Uterus (tissue), 3 donors: ENCODE measurements at regions not wholly inside any gene's neighbourhood (a gene's known extent, or its start where the extent isn't known, plus 50 kb on each side); places are given as distances from the start of the nearest gene placed in this dataset.

Experiments
- DNase-seq, 2 donors: peaks; one replicate each; pipeline ENCODE4 v3.0.0-alpha.2; 2019 to 2020
- H3K27ac ChIP-seq, 2 donors: fragments of 200-600 bp; sonication (generic); 1 replicate in 1 of 2; 2 replicates in 1 of 2; pipeline ENCODE4 v1.5.1; 2016 to 2018
- H3K27me3 ChIP-seq, 2 donors: fragments of 200-600 bp; sonication (generic); one replicate each; pipeline ENCODE4 v1.5.1; 2018 to 2019; ENCODE audit warnings: control low read depth in 1 of 2
- H3K36me3 ChIP-seq, 2 donors: fragments of 200-600 bp; sonication (generic); one replicate each; pipeline ENCODE4 v1.5.1; 2019; ENCODE audit warnings: control low read depth in 1 of 2
- H3K4me1 ChIP-seq, 2 donors: fragments of 200-600 bp; sonication (generic); one replicate each; pipeline ENCODE4 v1.5.1; 2018 to 2019; ENCODE audit warnings: control low read depth in 1 of 2
- H3K4me3 ChIP-seq, 2 donors: fragments of 200-600 bp; sonication (generic); 1 replicate in 1 of 2; 2 replicates in 1 of 2; pipeline ENCODE4 v1.5.1; 2018 to 2019; ENCODE audit warnings: mild to moderate bottlenecking in 1 of 2
- H3K9me3 ChIP-seq, 2 donors: fragments of 200-600 bp; sonication (generic); one replicate each; pipeline ENCODE4 v1.5.1; 2019; ENCODE audit warnings: control low read depth in 1 of 2
- CTCF ChIP-seq, 4 experiments: fragments of 200-600 bp in 2 of 4; fragments of 450-650 bp in 2 of 4; sonication (generic) in 2 of 4; IDR thresholded peaks; one replicate each; pipeline ENCODE4 v1.5.1; 2016 to 2019; ENCODE audit warnings: antibody characterized with exemption in 4 of 4, mild to moderate bottlenecking in 2 of 4, moderate library complexity in 1 of 4
- POLR2A ChIP-seq, 2 donors: fragments of 450-650 bp; IDR thresholded peaks; one replicate each; pipeline ENCODE4 v1.6.1; 2016; ENCODE audit warnings: antibody characterized with exemption in 2 of 2, mild to moderate bottlenecking in 1 of 2, moderate library complexity in 1 of 2
- intact Hi-C: fragments of 100-400 bp; cut with DNase I; formaldehyde crosslinking; loops from one replicate; pipeline ENCODE4 v1.15.1; 2023; ENCODE audit warnings: low total_unique reads
- donor health status: DM: yes; HTN: yes; CAD: no.

GRCh38 chr9:14393418-14393817, 79.5 kb upstream of the NFIB start:
- no peaks in the 10 kb centered on the region for H3K4me1 ChIP-seq
- H3K4me3 ChIP-seq: no peak overlapping the region
- no peaks in the 10 kb centered on the region for H3K27me3 ChIP-seq
- intact Hi-C loops: no loop called here
- no peaks in the 10 kb centered on the region for H3K36me3 ChIP-seq
- no peak overlapping the region for H3K27ac ChIP-seq
- no peak for DNase-seq
- no peaks in the 10 kb centered on the region for H3K9me3 ChIP-seq
- TF ChIP-seq POLR2A (IDR thresholded peaks at IDR 0.05) (no peak), CTCF (IDR thresholded peaks at IDR 0.05) (no peak)

- DNase-seq: no peak
- Histone ChIP-seq H3K27me3 (no peaks in the 10 kb centered on the region), H3K4me1 (no peaks in the 10 kb centered on the region), H3K36me3 (no peaks in the 10 kb centered on the region), H3K27ac (no peak overlapping the region), H3K9me3 (no peaks in the 10 kb centered on the region), H3K4me3 (no peak overlapping the region)
- intact Hi-C loops: no loop called here
- TF ChIP-seq POLR2A (IDR thresholded peaks at IDR 0.05) (no peak), CTCF (IDR thresholded peaks at IDR 0.05) (no peak)
These were observed 77.7 kb upstream of the NFIB start for GRCh38 chr9:14391620-14392019.

DNA sequence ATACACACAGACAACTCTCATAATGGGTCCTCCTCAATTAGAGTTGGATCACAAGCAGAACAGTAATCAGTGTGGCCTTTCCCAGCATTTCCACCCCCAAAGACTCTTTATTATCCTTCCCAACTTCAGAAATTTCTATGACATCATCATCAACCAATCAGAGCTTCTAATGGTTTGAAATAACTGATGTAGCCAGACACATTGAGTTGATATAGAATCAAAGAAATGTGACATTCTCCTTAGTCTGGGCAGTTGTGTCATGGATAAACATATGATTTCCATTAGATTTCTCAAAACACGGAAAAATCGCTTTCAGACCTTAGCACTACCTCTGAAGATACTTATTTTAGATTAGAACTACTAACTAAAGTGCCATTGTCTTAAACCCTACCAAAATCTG, 75.7 kb upstream of the NFIB start:
- no peaks in the 10 kb centered on the region for H3K27me3 ChIP-seq
- no peaks in the 10 kb centered on the region for H3K4me1 ChIP-seq
- H3K27ac ChIP-seq: no peak overlapping the region
- H3K9me3 ChIP-seq: no peaks in the 10 kb centered on the region
- no peaks in the 10 kb centered on the region for H3K36me3 ChIP-seq
- DNase-seq: no peak
- no peak overlapping the region for H3K4me3 ChIP-seq
- intact Hi-C loops: no loop called here
- TF ChIP-seq CTCF (IDR thresholded peaks at IDR 0.05) (no peak), POLR2A (IDR thresholded peaks at IDR 0.05) (no peak)

GRCh38 chr9:14389146-14389545, 75.2 kb upstream of the NFIB start:
- Histone ChIP-seq H3K27me3 (no peaks in the 10 kb centered on the region), H3K36me3 (no peaks in the 10 kb centered on the region), H3K4me3 (no peak overlapping the region), H3K9me3 (no peaks in the 10 kb centered on the region), H3K4me1 (no peaks in the 10 kb centered on the region), H3K27ac (no peak overlapping the region)
- DNase-seq: no peak
- no peak for TF ChIP-seq CTCF (IDR thresholded peaks at IDR 0.05)
- TF ChIP-seq POLR2A (IDR thresholded peaks at IDR 0.05): no peak
- intact Hi-C loops: no loop called here

DNA sequence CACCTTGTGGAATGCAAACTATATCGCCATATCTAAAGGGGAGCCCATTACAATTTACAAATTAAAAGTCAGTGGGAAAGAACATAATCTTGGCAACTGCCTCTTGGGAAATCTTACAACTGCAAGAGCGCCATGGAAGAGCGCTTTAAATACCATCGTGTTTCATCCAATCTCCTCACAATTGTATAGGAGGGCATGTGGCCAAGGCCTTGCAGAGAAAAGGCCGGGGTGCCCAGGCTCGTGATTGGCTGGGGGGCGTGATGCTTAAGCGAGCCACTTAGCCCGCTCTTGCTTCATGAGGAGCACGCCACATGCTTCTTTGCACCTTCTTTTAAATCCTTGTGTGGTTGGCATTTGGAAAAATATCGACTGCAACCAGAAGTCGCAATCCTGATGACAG, 69.8 kb upstream of the NFIB start:
- DNase-seq: no peak
- Histone ChIP-seq H3K4me3 (no peak overlapping the region), H3K27me3 (no peaks in the 10 kb centered on the region), H3K36me3 (no peaks in the 10 kb centered on the region), H3K27ac (no peak overlapping the region), H3K9me3 (no peaks in the 10 kb centered on the region), H3K4me1 (no peaks in the 10 kb centered on the region)
- intact Hi-C loops: no loop called here
- no peak for TF ChIP-seq POLR2A (IDR thresholded peaks at IDR 0.05)
- TF ChIP-seq CTCF (IDR thresholded peaks at IDR 0.05): no peak
